GM12891 (cell line): ENCODE measurements at regions not wholly inside any gene's neighbourhood (a gene's known extent, or its start where the extent isn't known, plus 50 kb on each side); places are given as distances from the start of the nearest gene placed in this dataset.

Source experiments
- DNase-seq: peaks from one replicate; pipeline ENCODE4 v3.0.0; 2011; ENCODE audit warnings: low spot score; ENCODE audit not compliant: insufficient read length
- FAIRE-seq: peaks from 2 replicates; lab custom pipeline; 2011; peaks lifted over from hg19 to GRCh38; lab: Jason Lieb, UNC
- PAX5 ChIP-seq: IDR thresholded peaks from 2 replicates; pipeline ENCODE4 v1.6.1; 2011; ENCODE audit warnings: low read length, moderate library complexity, mild to moderate bottlenecking; ENCODE audit not compliant: insufficient read depth, severe bottlenecking
- POLR2A ChIP-seq: IDR thresholded peaks from 2 replicates; pipeline ENCODE4 v1.6.1; 2011; ENCODE audit warnings: low read depth, low read length, control low read depth
- POLR2AphosphoS5 ChIP-seq: IDR thresholded peaks from 2 replicates; pipeline ENCODE4 v1.6.1; 2011; ENCODE audit warnings: low read depth, low read length, control low read depth
- POU2F2 ChIP-seq: IDR thresholded peaks from 2 replicates; pipeline ENCODE4 v1.6.1; 2011; ENCODE audit warnings: low read depth, mild to moderate bottlenecking, control low read depth, low read length, moderate library complexity
- SPI1 ChIP-seq: IDR thresholded peaks from 2 replicates; pipeline ENCODE4 v1.6.1; 2011; ENCODE audit warnings: low read depth, low read length, control low read depth
- TAF1 ChIP-seq: IDR thresholded peaks from 2 replicates; pipeline ENCODE4 v1.6.1; 2011; ENCODE audit warnings: low read depth, low read length, control low read depth

GRCh38 chr2:76556018-76556417, 845.3 kb upstream of the GCFC2 start:
- DNase-seq (no peak), FAIRE-seq (no peak)
- TF ChIP-seq POLR2AphosphoS5 (no peak), POLR2A (no peak), POU2F2 (no peak), PAX5 (no peak), TAF1 (no peak), SPI1 (no peak)

DNA sequence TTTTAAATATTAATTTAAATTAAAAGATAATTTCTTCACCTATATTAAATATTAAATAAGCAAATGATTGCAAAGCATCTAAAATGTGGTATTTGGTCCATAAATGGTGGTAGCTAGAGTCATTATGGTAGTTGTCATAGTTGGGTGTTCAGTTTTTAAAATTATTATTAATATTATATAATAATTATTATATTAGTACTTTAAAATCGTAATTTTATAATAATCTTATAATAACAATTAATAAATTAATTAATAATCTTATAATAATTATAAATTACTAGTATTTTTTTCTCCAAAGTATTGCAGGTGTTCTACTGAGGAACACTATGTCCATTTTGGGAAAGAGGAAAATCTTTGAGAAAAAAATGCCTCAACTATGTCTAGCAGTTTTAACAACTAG, 835.5 kb upstream of the GCFC2 start:
- TF ChIP-seq TAF1 (no peak), POLR2AphosphoS5 (no peak), POU2F2 (no peak), POLR2A (no peak), PAX5 (no peak)
- no peak for DNase-seq
- FAIRE-seq = no peak

DNA sequence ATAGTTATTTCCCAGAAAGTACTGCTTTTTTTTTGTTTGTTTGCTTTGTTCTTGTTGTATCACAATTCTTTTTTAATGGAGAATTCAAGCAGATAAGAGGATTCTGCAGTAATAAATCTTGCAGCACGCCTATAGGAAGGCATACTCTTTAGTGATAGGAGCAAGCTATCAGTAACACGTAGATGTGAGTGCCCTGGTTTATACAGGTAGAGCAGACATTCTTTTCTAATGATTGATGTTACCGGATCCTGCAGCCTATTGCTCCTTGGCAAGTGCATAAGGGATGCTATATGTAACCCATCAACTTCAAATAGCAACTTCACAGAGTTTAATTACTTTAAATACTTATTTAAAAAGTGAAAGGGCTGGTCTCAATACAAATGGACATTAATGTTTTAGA, 834.2 kb upstream of the GCFC2 start:
- DNase-seq (no peak), FAIRE-seq (no peak)
- TF ChIP-seq SPI1 (no peak), POLR2A (no peak), POU2F2 (no peak), TAF1 (no peak)

GRCh38 chr2:76517574-76517909, 806.8 kb upstream of the GCFC2 start:
- FAIRE-seq = no peak
- TF ChIP-seq PAX5 (no peak), SPI1 (no peak), TAF1 (no peak), POU2F2 (no peak), POLR2AphosphoS5 (no peak), POLR2A (no peak)
- DNase-seq = no peak

GRCh38 chr2:76516861-76517573, 806.3 kb upstream of the GCFC2 start:
- no peak for TF ChIP-seq POU2F2
- no peak for TF ChIP-seq SPI1
- no peak for TF ChIP-seq POLR2A
- no peak for TF ChIP-seq TAF1
- TF ChIP-seq POLR2AphosphoS5 = no peak
- TF ChIP-seq PAX5 = no peak
- FAIRE-seq = no peak

DNA sequence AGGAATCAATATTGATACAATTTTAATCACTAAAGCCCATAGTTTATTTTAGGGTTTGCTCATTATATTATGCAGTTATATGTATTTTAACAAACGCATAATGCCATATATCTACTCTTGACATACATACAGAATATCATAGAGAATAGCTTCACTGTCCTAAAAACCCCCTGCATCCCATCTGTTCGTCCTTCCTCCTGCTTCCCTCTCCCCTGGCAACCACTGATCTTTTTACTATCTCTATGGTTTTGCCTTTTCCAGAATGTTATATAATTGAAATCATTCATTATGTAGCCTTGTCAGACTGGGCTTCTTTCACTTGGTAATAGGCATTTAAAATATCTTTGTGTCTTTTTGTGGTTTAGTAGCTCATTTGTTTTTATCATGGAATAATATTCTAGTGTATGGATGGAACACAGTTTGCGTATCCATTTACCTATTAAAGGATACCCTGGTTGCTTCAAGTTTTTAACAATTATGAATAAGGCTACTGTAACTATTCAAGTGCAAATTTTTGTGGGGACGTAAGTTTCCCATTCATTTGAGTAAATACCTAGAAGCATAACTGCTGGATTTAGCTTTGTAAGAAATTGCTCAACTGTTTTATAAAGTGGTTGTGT, 801.6 kb upstream of the GCFC2 start:
- TF ChIP-seq SPI1 (no peak), PAX5 (no peak), POLR2AphosphoS5 (no peak), POU2F2 (no peak), TAF1 (no peak), POLR2A (no peak)
- FAIRE-seq = no peak
- DNase-seq = no peak

More at GRCh38 chr2:76516861-76517573, 806.3 kb upstream of the GCFC2 start:
- DNase-seq = no peak

DNA sequence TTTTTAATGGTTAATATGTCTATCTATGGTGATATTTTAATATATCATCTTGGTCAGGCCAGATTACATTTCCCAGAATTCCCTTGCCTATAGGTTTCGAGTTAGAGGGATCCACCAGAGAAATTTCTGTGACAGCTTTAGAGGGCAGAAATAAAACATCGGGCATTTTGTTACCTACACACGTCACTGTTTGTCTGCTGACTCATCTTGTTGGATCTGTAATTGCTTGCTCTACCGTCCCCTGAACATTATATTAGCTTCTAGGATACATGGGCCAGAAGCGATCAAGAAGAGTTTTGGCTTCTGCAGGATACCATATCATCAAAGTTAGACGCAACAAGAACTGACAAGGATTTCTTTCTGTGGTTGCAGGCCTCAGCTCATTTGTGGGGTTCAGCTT, 795.8 kb upstream of the GCFC2 start:
- no peak for DNase-seq
- no peak for TF ChIP-seq POU2F2
- TF ChIP-seq TAF1 = no peak
- TF ChIP-seq POLR2AphosphoS5 = no peak
- no peak for TF ChIP-seq PAX5
- no peak for TF ChIP-seq POLR2A
- TF ChIP-seq SPI1 = no peak
- no peak for FAIRE-seq

GRCh38 chr2:76501641-76502040, 790.9 kb upstream of the GCFC2 start:
- TF ChIP-seq POLR2A (no peak), PAX5 (no peak), TAF1 (no peak), POU2F2 (no peak), SPI1 (no peak), POLR2AphosphoS5 (no peak)
- FAIRE-seq = no peak
- DNase-seq = no peak

DNA sequence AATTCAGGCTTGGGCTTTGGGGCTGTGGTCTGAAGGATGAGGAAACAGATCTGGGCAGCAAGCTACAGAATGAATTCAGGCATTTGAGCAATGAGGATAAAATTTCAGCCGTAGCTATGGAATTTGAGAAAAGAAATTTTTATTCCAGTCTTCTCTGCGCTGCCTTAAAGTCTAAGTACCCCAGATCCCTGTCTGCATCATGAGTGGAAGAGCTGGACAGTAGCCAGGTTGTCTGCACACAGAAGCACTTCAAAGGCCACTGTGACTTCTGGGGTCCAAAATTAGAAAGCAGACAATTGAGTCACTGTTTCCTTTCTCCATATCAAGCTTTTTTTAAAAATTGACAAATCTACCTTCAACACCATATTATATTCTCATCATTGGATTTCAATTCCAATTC, 787.6 kb upstream of the GCFC2 start:
- DNase-seq = no peak
- TF ChIP-seq PAX5 (no peak), POLR2AphosphoS5 (no peak), SPI1 (no peak), POU2F2 (no peak), POLR2A (no peak), TAF1 (no peak)
- no peak for FAIRE-seq

DNA sequence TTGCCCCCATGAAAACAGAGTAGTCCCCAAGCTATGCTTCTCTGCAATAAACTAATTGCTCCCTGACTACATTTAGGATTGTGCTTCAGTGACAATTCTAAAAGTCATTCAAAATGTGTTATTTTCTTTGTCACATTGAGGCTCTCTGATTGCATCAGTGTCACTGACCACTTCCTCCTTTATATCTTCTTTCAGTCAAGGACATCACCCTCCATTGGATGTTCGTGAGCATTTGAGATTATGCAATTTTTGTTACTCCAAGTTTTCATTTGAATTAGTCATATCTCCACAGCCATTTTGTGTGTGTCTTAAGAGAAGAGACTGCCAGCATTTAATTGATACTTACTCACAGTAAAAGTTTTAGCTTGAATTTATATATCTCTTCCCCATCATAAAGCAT, 780.8 kb upstream of the GCFC2 start:
- no peak for FAIRE-seq
- no peak for TF ChIP-seq POLR2A
- TF ChIP-seq POU2F2 = no peak
- no peak for TF ChIP-seq POLR2AphosphoS5
- TF ChIP-seq TAF1 = no peak
- TF ChIP-seq SPI1 = no peak
- DNase-seq = no peak
